ENCODE measurements at regions not wholly inside any gene's neighbourhood (a gene's known extent, or its start where the extent isn't known, plus 50 kb on each side); places are given as distances from the start of the nearest gene placed in this dataset.

DNA sequence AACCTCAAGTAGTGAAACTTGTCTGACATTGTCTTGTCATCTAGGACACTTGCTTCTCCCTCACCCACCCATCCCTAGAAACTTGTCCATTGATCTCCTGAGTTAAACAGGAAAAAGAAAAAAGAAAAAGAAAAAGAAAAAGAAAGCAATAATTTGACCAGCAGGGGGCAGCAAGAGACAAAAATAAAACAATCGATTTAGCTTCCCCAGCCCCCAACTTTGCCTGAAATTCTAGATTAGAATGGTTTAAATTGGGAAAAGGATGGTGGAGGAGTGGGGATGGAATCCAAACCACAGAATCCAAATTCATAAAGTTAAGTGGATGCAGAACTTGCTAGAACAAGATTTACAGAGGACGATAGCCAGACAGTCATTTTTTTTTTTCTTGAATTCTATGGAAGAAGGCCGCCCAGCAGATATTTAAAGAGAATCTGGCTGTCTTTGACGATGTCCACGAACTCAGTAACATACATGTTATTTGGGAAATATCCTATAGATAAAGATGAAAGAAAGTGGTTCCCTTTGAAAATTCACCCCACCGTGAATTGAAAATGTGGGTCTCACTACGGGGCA, 282.9 kb downstream of the USP46 start:
- TF ChIP-seq, protein P1, sequence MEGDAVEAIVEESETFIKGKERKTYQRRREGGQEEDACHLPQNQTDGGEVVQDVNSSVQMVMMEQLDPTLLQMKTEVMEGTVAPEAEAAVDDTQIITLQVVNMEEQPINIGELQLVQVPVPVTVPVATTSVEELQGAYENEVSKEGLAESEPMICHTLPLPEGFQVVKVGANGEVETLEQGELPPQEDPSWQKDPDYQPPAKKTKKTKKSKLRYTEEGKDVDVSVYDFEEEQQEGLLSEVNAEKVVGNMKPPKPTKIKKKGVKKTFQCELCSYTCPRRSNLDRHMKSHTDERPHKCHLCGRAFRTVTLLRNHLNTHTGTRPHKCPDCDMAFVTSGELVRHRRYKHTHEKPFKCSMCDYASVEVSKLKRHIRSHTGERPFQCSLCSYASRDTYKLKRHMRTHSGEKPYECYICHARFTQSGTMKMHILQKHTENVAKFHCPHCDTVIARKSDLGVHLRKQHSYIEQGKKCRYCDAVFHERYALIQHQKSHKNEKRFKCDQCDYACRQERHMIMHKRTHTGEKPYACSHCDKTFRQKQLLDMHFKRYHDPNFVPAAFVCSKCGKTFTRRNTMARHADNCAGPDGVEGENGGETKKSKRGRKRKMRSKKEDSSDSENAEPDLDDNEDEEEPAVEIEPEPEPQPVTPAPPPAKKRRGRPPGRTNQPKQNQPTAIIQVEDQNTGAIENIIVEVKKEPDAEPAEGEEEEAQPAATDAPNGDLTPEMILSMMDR (IDR thresholded peaks at IDR 0.05) = peak; percentile 73
- TF ChIP-seq ZFX (IDR thresholded peaks at IDR 0.05; ENCODE audit: borderline replicate concordance) = no peak
